DOHH2 (cell line): ENCODE measurements at regions not wholly inside any gene's neighbourhood (a gene's known extent, or its start where the extent isn't known, plus 50 kb on each side); places are given as distances from the start of the nearest gene placed in this dataset.

Experiments used
- H3F3A ChIP-seq: fragments of 200-600 bp; sonication (generic), shearing (Covaris generic); 2 replicates; pipeline ENCODE4 v1.6.0; 2016; ENCODE audit warnings: antibody characterized with exemption, mild to moderate bottlenecking; ENCODE audit not compliant: control insufficient read depth, insufficient read depth
- H3K27ac ChIP-seq: fragments of 200-600 bp; sonication (generic); 2 replicates; pipeline ENCODE4 v1.5.1; 2014; ENCODE audit warnings: low read depth, mild to moderate bottlenecking, low read length, moderate library complexity
- H3K27me3 ChIP-seq: fragments of 200-600 bp; sonication (generic); 2 replicates; pipeline ENCODE4 v1.6.1; 2014; ENCODE audit warnings: mild to moderate bottlenecking, low read length, mixed read lengths; ENCODE audit not compliant: control insufficient read depth
- H3K36me3 ChIP-seq: fragments of 200-600 bp; sonication (generic); 2 replicates; pipeline ENCODE4 v1.6.1; 2014; ENCODE audit warnings: mild to moderate bottlenecking, low read length, moderate library complexity, mixed read lengths; ENCODE audit not compliant: control insufficient read depth
- H3K4me1 ChIP-seq: fragments of 200-600 bp; sonication (generic); 2 replicates; pipeline ENCODE4 v1.6.1; 2014; ENCODE audit warnings: mild to moderate bottlenecking, low read length, mixed read lengths; ENCODE audit not compliant: control insufficient read depth
- H3K4me2 ChIP-seq: fragments of 200-600 bp; sonication (generic); 2 replicates; pipeline ENCODE4 v1.6.0; 2014; ENCODE audit warnings: mild to moderate bottlenecking, low read length, moderate library complexity
- H3K4me3 ChIP-seq: fragments of 200-600 bp; sonication (generic); 2 replicates; pipeline ENCODE4 v1.5.1; 2014; ENCODE audit warnings: mild to moderate bottlenecking, low read length, mixed read lengths
- H3K79me2 ChIP-seq: fragments of 200-600 bp; sonication (generic); 2 replicates; pipeline ENCODE4 v1.6.1; 2014; ENCODE audit warnings: mild to moderate bottlenecking, low read length, mixed read lengths; ENCODE audit not compliant: control insufficient read depth
- H3K9me2 ChIP-seq: fragments of 200-600 bp; sonication (generic); replicated peaks from 2 replicates; pipeline ENCODE4 v1.6.1; 2014; ENCODE audit warnings: mild to moderate bottlenecking, low read length, mixed read lengths; ENCODE audit not compliant: control insufficient read depth
- H3K9me3 ChIP-seq: fragments of 200-600 bp; sonication (generic); 2 replicates; pipeline ENCODE4 v1.6.1; 2014; ENCODE audit warnings: antibody characterized with exemption, low read length, mixed read lengths; ENCODE audit not compliant: control insufficient read depth, insufficient read depth
- H4K20me1 ChIP-seq: fragments of 200-600 bp; sonication (generic); 2 replicates; pipeline ENCODE4 v1.6.0; 2014; ENCODE audit warnings: low read depth, mild to moderate bottlenecking, antibody characterized with exemption, low read length, moderate library complexity; ENCODE audit not compliant: control insufficient read depth, insufficient read depth
- CTCF ChIP-seq: fragments of 200-600 bp; sonication (generic); IDR thresholded peaks from one replicate; pipeline ENCODE4 v1.5.1; 2014; ENCODE audit warnings: antibody characterized with exemption, mild to moderate bottlenecking, low read depth, low read length; ENCODE audit not compliant: poor library complexity, severe bottlenecking
- EZH2phosphoT487 ChIP-seq: fragments of 200-600 bp; sonication (generic); IDR thresholded peaks from 2 replicates; pipeline ENCODE4 v1.6.1; 2017; ENCODE audit warnings: borderline replicate concordance, mild to moderate bottlenecking, antibody characterized with exemption, low read length, moderate library complexity, mixed read lengths

DNA sequence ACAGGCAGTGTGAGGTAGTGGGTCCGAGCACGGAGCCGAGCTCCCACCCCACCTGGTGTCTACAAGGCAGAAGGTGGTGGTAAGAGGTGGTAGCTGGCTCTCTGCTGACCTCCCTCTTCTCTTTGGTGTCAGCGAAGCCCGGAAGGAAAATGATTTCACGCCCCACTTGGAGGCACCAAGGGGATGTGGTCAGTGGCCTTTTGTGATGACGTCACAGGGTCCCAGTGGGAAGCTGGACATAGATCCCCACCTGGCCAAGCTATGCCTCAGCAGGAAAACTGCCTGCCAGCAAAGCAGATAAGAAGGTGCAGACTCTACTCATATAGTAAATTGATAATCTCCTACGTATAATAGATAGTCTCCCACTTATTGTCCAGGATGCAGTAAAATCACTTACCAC is 183.7 kb upstream of the ALKAL2 start:
- TF ChIP-seq CTCF: no peak
- TF ChIP-seq EZH2phosphoT487: no peak
- Histone ChIP-seq H3K4me2 (no peak overlapping the region), H3K27me3 (no peaks in the 10 kb centered on the region), H4K20me1 (no peaks in the 10 kb centered on the region), H3K4me3 (no peak overlapping the region), H3K36me3 (no peaks in the 10 kb centered on the region), H3K9me2 (no peaks in the 10 kb centered on the region), H3F3A (no peaks in the 10 kb centered on the region), H3K4me1 (no peaks in the 10 kb centered on the region), H3K79me2 (no peaks in the 10 kb centered on the region), H3K9me3 (no peaks in the 10 kb centered on the region), H3K27ac (no peak overlapping the region)

DNA sequence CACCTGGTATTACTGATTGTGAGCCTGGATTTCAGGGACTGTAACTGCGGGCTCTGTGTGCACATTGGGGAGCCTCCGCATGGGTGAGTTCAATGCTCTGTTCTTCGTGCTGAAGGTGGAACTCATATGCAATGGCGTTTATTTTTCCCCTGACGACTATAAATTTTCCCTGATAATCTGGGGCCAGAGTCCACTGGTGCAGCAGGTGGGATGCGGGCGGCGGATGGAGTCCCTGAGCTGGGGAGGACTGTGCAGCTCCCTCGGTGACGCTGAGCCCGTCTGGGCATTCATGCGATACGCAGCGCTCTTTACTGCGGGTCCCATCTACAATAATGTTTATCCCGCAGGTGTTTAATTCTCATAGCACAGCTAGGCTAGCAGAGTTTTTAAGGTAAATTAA is 181.6 kb upstream of the ALKAL2 start:
- TF ChIP-seq CTCF (no peak), EZH2phosphoT487 (no peak)
- H4K20me1 ChIP-seq: no peaks in the 10 kb centered on the region
- no peaks in the 10 kb centered on the region for H3K27me3 ChIP-seq
- H3K9me3 ChIP-seq: no peaks in the 10 kb centered on the region
- no peaks in the 10 kb centered on the region for H3K9me2 ChIP-seq
- H3F3A ChIP-seq: no peaks in the 10 kb centered on the region
- no peak overlapping the region for H3K27ac ChIP-seq
- H3K4me3 ChIP-seq: no peak overlapping the region
- no peaks in the 10 kb centered on the region for H3K79me2 ChIP-seq
- H3K4me1 ChIP-seq: peaks cover 15% of the 10 kb centered on the region
- no peak overlapping the region for H3K4me2 ChIP-seq
- H3K36me3 ChIP-seq: no peaks in the 10 kb centered on the region

DNA sequence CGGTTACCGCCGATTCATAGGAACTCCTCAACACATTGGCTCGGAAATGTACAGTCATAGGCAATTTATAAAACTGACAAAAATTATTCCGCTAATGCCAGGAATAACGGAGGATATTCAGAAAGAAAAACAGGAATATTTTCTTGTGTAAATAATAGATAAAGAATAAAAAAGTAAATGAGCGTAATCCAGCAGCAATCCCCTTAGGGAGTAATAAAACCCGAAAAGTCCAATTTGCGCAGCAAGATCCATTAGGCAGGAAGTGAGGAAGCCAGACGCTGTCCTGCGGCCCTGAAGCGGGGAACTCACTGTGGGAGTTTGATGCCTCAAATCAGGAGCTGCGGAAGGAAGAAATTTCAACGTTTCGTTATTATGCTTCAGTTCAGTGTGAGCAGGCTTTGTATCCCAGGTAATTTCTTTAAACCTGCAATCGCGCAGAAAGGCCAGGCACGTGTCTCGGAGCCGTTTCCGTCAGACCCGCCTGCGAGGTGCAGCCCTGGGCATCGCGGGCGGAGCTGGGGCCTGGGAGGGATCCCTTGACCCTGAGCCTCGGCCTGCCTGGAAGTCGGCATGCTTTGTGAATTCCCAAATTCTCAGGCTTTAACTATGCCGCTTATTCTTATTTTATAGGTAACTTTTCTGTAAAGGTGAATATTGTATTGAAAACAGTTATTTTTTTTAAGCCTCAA is 180.9 kb upstream of the ALKAL2 start:
- no peaks in the 10 kb centered on the region for H3K27me3 ChIP-seq
- no peaks in the 10 kb centered on the region for H4K20me1 ChIP-seq
- H3K27ac ChIP-seq: no peak overlapping the region
- no peak overlapping the region for H3K4me3 ChIP-seq
- no peaks in the 10 kb centered on the region for H3K9me3 ChIP-seq
- H3K79me2 ChIP-seq: no peaks in the 10 kb centered on the region
- TF ChIP-seq EZH2phosphoT487: no peak
- no peak for TF ChIP-seq CTCF
- no peaks in the 10 kb centered on the region for H3K36me3 ChIP-seq
- H3K4me1 ChIP-seq: peaks cover 23% of the 10 kb centered on the region
- no peak overlapping the region for H3K4me2 ChIP-seq
- H3F3A ChIP-seq: no peaks in the 10 kb centered on the region
- no peaks in the 10 kb centered on the region for H3K9me2 ChIP-seq
